HG02623 (cell line): ENCODE measurements at regions not wholly inside any gene's neighbourhood (a gene's known extent, or its start where the extent isn't known, plus 50 kb on each side); places are given as distances from the start of the nearest gene placed in this dataset.

Source experiments
- ATAC-seq: cut with Tn5 transposase; IDR thresholded peaks from one replicate; pipeline ENCODE4 v1.9.1; 2021; ENCODE audit warnings: moderate library complexity; ENCODE audit not compliant: unreplicated experiment

DNA sequence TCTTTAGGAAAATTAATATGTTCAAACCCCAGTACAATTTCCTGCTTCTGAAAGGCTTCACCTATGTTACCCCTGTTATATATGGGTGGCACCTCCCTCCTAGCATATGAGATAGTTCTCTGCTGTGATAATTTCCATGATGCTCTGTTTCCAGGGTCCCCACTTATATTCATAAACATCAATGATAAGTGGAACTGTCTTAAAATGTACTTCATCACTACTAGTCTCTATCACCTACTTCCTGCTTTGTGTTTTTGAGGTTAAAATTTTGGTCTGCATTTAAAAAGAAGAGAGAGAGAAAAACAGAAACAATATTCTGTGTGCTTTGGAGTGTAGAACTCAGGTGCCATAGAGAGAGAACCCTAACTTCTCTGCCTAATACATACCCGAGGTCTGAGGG, 234.7 kb downstream of the HTR1A start:
- no peak for ATAC-seq

DNA sequence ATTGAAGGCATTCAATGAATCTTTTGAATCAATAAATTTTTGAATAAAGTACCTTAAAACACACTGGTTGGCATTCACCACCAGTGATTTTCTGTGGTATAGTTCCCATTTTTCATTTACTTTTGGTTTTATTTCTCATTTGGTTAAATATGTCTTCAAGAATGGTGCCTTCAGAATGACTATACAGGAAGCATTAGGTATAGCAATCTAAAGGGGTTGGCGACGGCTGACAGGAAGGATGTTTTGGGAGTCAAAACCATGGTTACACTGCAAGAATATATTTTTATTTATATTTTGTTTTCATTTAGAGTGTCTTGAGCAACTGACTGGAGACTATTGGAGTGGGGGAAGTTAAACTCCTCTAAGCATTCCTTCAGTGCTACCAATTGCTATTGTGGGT, 235.7 kb downstream of the HTR1A start:
- ATAC-seq = peak; percentile 73

- no peak for ATAC-seq
Measured at GRCh38 chr5:63719147-63719546, 243.1 kb downstream of the HTR1A start.

DNA sequence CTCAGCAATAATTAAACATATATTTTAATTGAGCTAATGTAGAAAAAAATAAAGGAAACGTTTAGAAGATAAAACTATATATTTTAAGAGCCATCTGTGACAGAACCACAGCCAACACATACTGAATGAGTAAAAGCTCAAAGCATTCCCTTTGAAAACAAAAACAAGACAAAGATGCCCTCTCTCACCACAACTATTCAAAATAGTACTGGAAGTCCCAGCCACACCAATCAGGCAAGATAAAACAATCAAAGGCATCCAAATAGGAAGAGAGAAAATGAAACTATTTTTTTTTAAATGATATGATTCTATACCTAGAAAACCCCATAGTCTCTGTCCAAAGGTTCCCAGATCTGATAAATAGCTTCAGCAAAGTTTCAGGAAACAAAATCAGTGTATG, 262.0 kb downstream of the HTR1A start:
- no peak for ATAC-seq

- no peak for ATAC-seq
Measured at GRCh38 chr5:63697811-63698210, 264.4 kb downstream of the HTR1A start.

- no peak for ATAC-seq
Measured at GRCh38 chr5:63690546-63690945, 271.7 kb downstream of the HTR1A start.

DNA sequence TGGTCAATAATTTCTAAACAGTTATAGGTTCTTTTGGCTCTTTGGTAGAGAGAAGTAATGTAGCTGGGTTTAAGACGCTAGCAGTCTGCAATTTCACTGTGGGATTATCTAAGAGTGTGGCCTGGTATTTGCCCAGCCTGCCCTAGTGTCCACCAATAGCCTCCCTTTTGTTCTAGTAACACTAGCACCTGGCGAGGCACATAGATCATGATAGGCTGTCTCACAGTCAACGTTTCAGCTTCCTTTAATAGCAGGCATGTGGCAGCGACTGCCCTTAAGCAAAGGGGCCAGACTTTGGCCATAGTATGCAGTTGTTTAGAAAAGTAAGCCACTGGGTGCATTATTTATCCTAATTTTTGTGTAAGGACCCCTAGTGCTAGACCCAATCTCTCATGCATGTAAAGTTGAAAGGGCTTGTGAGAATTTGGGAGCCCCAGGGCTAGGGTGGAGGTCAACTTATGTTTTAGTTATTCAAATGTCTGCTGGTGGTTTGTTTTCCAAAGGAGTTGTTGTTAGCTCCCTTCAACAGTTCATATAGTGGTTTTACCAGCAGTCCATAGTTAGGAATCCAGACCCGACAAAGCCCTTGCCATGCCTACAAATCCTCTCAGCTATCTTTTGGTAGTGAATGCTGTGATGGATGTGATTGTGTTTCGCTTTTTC, 274.3 kb downstream of the HTR1A start:
- ATAC-seq = no peak

DNA sequence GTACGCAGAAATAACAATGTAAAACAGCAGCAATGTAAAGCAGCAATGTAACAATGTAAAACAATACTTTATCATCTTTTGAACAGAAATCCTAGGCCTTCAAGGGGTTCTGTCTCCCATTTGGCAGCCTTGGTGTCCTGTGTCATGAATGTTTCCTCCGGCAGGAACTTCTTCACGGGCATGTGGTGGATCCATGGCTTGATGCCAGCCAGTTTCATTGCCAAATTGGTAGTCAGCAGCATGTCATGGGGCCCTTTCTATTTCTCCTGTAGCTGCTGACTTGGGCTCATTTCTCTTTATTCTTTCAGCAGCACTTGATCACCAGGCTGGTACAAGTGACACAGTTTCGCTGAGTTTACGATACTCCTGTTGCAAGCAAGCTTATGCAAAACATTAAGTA, 275.3 kb downstream of the HTR1A start:
- no peak for ATAC-seq

- ATAC-seq = no peak
Measured at GRCh38 chr5:63686181-63686580, 276.1 kb downstream of the HTR1A start.

- no peak for ATAC-seq
Measured at GRCh38 chr5:63685454-63685853, 276.8 kb downstream of the HTR1A start.

DNA sequence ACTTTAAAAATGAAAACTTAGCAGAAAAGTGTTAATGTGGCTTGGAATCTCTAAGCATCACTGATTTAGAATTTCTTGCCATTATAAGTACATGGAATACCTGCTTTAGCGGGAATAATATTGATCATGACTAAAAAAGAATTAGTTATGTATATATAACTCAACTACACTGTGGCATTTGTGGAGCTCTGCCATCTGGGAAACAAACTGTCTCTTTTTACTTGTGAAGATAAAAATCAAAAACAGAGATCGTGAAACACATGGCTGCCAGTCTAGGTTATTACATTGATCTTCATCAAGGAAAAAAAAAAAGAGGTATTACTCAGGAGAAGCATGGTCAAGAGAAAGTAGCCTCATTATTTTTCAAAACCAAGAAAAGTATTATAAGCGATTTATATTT, 287.4 kb downstream of the HTR1A start:
- ATAC-seq = no peak

DNA sequence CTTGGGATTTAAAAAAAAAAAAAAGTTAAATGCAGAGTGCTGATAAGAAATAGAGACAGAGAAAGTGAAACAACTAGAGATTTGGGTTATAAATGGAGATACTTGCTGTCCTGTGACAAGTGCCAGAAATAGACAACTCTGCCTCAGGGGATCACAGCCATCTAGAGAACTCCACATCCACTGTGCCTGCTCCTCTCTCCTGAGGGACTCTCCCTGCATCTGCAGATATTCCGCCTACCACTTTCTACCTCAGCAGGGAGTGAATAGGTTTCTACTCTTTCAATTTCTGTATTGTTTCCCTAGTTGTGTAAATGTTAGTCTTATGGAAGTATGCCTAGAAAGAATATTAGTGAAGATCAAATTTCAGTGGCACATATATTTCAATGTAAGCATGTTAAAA, 307.2 kb downstream of the HTR1A start:
- ATAC-seq = no peak

DNA sequence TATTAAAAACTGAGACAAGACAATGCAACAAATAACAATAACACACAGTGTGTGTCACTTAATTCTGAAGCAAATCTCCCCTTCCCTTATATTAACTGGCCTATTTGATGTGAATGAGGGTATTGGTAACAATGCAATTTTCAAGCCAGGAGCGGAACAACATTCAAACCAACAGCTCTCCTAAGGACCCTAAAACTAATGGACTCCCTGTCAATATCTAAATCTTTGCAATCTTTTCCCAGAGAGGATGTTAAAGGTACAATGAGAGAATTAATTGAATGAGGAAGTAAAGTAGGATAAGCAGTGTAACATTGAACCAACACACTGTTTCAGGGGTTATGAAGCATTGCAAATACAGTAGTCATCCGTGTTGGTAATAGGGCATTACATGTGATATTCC, 311.7 kb downstream of the HTR1A start:
- ATAC-seq = no peak

- ATAC-seq = no peak
Measured at GRCh38 chr5:63648376-63648775, 313.9 kb downstream of the HTR1A start.

GRCh38 chr5:63629951-63630630, 332.2 kb downstream of the HTR1A start:
- no peak for ATAC-seq

DNA sequence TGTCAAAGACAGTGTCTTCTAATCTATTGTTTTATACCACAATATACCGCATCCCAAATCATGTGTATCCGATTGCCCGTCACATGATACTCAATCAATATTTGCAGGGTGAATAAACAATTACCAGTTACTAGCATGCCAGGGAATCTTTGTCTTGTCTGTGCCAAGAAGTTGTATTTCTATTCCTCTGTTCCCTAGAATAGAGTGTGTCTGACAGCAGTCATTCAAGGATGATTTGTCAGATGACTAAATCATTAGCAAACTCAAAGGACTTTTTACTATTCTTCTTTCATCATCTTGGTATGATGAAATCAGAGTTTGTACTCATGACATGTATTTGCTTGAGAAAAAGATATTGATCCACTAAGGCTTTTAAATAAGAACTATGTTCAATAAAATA, 348.8 kb downstream of the HTR1A start:
- no peak for ATAC-seq

GRCh38 chr5:63603996-63604395, 358.2 kb downstream of the HTR1A start:
- ATAC-seq = no peak

- ATAC-seq = no peak
Measured at GRCh38 chr5:63602971-63603370, 359.3 kb downstream of the HTR1A start.

- ATAC-seq = no peak
Measured at GRCh38 chr5:63596254-63596653, 366.0 kb downstream of the HTR1A start.

DNA sequence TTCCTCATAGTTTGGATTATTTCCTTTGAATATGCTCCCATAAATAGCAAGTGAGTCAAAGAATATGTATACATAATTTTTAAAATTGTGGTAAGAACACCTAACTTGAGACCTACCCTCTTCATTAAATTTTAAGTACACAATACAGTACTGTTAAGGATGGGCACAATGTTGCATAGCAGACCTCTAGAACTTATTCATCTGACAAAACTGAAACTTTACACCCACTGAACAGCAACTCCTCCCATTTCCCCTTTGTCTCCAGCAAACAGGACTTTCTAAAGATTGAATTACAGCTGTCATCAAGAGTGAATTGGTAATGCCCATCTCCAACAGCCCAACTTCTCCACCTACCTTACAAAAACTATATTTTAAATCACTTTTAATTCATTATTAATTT, 388.9 kb downstream of the HTR1A start:
- peak; percentile 67 for ATAC-seq

GRCh38 chr5:63572740-63573139, 389.5 kb downstream of the HTR1A start:
- no peak for ATAC-seq

GRCh38 chr5:63570752-63571151, 391.5 kb downstream of the HTR1A start:
- ATAC-seq = no peak

GRCh38 chr5:63564789-63565188, 397.5 kb downstream of the HTR1A start:
- ATAC-seq = no peak
